Cerebellar cortex (tissue), 1 donor: ENCODE measurements at regions not wholly inside any gene's neighbourhood (a gene's known extent, or its start where the extent isn't known, plus 50 kb on each side); places are given as distances from the start of the nearest gene placed in this dataset.
"Not testable (repeated sequence)": the region's sequence is repeated elsewhere in the genome, so short reads cannot be mapped to it uniquely, and the experiment has no call there.

Source experiments
- DNase-seq: peaks from one replicate; pipeline ENCODE4 v3.0.0-alpha.2; 2015; ENCODE audit warnings: low spot score

DNA sequence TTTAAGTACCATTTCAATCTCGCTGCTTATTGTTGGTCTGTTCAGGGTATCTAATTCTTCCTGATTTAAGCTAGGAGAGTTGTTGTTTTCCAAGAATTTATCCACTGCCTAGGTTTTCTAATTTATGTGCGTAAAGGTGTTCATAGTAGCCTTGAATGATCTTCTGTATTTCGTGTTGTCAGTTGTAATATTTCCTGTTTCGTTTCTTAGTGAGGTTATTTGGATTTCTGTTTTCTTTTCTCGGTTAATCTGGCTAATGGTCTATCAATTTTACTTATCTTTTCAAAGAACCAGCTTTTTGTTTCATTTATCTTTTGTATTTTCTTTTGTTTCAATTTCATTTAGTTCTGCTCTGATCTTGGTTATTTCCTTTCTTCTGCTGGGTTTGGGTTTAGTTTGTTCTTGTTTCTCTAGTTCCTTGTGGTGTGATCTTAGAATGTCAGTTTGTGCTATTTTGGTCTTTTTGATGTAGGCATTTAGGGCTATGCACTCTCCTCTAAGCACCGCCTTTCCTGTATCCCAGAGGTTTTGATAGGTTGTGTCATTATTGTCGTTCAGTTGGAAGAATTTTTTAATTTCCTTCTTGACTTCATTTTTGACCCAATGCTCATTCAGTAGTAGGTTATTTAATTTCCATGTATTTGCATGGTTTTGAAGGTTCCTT, 92.5 kb upstream of the CSRP2 start:
- DNase-seq = not testable (repeated sequence)

DNA sequence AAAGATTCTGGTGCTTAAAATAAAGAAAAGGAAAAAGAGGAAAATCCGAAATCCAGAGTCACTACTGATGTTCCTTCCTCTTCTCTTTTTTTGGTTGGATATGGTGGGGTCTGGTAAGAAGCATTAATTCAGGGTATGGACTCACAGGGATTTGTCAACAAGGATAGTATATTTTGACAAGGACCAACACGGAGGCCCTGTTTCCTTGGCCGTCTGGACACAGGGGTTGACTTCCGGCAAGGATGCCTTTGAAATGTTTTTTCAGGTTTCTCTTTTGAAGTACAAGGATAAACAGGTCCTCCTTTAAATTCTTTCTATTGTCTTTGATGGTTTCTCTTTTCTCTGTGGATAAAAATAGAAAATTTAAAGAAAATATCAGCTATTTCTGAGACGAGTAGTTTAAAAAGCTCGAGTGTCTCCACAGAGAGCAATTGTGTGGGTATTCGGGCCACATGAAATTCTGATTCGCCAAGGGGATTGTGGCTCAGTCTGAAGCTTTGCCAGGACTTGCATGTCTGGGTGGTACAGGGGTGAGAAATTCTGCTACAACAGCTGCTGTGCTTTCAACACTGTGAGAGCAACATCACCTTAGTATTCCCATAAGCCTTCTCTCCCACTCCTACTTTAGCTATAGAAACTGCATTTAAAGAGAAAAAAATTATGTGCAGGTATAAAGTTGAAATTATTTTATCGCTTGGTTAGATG, 88.5 kb upstream of the CSRP2 start:
- DNase-seq = no peak

DNA sequence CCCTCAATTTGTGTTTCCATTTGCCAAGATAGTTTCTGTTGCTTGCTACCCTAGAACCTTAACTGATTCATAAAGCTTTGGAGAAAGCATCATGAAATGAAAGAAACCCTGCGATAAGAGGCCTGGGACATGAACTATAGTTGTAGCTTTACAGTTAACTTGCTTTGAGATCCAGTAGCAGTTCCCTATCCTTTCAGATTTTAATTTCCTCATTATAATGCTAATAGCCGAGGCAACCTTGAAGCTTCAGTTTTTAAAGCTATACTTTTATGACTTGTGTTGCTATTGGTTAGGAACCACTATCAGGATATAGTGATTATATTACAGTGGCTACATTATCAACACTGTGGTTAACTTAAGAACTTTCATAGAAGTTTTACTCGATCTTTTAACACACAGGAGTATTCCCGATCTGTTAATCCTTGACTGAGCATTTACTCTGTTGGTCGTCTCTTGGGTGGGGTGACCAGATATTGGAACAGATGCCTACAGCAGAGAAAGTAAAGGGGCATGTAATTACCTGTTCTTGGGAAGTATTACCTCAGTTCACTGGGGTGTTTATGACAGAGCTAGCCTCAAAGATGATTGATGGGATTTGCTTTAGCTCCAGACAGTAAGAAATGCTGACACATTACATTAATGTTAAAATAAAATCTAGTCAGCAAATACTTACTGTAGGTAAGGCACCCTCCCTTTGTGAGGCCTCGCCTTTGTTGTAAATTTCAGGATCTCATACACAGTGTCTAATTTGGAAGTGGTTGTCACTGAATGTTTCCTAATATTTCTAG, 86.2 kb upstream of the CSRP2 start:
- DNase-seq = no peak

DNA sequence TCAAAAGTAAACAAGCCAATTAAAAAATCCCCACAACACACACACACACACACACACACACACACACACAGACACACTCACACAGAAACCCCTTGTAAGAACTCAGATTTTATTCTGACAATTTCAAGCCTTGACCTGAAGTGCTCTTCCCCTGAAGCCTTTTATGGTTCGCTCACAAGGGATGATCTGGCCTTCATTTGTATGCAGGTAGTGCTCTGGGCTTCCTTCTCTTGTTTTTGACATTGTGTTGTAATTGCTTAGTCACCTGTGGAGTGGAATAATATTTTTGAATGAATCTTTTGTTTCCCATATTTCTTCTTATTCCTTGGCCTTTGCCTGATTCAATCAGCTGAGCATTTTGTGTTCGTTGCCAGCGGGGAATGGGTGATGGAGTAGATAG, 83.3 kb upstream of the CSRP2 start:
- no peak for DNase-seq

DNA sequence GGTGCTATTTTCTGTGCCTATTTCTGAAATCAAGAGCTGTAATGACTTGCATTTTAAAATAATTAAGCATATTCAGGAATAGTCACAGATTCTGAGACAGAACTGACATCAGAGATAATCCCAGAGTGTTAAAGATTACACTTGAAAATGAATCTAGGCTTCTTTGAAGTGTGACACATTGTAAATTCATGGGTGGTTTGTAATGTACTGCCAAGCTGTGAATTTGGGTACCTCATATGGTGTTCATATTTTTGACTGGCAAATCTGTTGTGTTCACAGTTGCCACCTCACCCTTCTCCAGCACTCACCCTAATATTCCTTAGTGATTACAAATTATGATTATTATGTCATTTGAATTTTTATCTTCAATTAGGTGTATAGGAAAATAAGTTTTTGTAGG, 78.5 kb upstream of the CSRP2 start:
- DNase-seq = peak; percentile 87

DNA sequence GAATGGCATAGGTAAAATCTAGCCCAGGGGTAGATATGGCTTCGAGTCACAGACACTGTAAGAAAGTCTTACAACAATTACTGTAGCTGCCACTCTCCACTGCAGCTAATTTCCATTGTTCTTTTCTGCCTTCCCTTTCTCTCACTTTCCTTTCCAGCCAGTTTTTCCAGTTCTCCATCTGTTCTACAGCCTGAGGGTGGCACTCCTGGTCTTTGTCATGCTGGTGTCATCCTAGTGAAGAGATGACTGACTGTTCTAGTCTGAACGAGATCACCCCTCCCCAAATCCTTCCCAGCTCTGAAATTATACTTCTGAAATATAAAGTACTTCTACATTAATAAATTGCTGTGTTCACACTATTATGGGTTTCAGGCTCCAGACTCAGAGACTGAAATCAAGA, 74.2 kb upstream of the CSRP2 start:
- peak; percentile 52 for DNase-seq

DNA sequence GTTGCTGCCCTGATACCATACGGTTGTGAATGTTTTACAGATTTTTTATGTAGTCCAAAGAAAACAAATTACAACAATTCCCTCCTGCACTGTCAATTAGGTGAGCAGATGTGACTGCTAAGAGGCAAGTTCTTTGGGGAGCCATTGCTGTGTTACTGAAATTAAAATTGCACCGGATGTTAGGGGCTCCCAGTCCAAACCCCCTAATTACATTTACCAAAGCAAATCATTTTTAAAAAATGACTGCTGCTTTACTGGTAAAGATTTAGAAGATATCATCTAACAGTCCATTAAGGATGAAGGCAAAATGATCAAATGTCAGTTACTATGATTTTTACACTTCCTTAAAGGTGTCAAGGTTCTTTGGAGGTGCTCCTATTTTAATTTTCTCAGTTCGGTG, 70.1 kb upstream of the CSRP2 start:
- no peak for DNase-seq

DNA sequence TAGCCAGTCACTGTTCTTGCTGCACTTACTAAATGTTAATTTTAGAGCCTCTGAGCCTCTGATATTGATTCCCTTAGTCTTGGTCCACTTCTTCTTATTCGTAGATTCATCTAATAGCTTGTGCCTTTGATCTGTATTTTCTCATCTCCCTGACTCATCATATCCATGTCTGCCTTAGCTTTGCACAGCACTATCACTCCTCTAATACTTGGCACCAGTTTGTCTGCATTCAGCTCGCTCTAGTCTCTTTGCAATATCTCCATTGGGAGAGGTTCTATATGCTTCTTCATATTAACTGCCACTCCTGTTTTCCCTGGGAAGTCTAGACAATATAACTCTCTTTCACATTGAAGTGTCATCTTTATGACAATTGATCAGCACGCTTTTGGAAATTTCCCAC, 68.5 kb upstream of the CSRP2 start:
- no peak for DNase-seq

DNA sequence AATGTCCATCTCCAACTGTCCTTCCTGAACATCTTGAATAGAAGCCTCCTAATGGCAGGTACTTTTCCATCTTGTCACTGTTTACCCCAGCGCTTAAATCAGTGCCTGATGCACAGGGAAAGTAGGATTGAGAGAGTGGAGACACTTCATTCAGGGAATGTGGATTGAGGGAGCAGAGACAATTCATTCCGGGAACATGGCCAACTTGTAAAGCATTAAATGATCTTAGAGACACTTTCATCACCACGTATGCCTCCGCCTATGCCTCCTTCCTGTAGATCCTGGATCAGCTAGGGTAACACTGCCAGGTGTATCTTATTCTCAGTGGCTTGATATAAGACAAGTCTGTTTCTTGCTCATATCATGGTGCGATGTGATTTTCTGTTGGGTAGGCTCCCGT, 67.6 kb upstream of the CSRP2 start:
- DNase-seq = no peak

DNA sequence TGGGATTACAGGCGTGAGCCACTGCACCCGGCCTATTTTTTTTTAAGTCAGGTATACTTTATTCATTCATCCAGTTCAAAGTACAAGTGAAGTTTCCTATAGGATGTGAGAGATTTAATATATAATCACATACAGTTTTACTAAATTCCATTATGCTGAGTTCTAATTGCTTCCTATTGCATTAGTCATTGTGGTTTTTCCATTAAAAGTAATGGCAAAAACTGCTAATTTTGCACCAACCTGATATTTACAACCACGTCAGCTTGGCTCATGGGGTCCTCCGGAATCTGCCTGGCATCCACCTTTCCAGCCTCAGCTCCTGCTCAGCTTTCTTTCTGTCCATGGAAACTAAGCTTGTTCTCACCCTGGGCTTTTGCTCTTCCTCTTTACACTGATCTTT, 67.0 kb upstream of the CSRP2 start:
- DNase-seq = no peak

DNA sequence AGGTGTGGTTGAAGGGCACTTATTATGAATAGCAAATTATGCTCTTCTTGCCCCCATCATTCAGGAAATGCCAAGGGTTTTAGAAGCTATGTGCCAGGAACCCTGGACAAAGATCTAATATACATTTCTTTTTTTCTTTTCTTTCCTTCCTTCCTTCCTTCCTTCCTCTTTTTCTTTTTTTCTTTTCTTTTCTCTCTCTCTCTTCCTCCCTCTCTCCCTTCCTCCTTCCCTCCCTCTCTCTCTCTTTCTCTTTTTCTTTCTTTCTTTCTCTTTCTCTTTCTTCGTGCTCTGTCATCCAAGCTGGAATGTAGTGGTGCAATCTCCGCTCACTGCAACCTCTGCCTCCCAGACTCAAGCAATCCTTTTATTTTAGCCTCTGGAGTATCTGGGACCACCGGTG, 66.1 kb upstream of the CSRP2 start:
- no peak for DNase-seq

DNA sequence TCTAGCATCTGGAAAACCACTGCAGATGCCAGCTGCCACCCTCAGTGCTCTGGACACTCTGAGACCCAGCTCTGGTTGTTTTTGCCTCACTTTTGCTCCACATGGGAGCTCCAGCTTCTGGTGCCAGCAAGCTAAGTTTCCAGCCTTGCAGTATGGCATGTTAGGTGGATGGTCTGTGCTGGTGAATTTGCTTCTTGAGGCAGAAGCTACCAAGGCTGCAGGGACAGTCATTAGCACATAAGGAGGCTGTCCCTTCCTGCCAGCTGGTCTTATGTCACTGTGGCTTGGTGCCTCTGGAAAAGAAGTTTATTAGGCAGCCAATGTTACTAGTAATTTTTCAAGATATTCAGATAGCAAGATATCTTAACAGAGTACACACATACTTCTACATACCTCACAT, 64.2 kb upstream of the CSRP2 start:
- peak; percentile 46 for DNase-seq

DNA sequence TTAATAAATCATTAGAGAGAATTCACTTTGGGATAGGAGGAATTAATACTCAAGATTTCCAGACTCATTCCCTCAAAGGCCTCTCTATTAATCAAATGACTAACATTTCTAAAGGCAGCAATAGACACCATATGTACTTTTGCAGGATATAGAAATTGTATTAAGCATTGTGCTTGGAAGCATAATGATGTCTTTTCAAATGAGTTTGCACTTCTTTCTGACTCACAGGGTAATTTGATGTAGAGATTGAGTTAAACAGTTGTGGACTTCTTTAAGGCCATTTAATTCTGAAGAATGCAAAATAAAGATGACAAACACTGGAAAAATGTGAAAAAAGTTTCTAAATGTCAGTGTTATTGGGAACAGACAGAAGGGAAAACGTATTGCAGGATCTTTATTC, 63.4 kb upstream of the CSRP2 start:
- DNase-seq = no peak

DNA sequence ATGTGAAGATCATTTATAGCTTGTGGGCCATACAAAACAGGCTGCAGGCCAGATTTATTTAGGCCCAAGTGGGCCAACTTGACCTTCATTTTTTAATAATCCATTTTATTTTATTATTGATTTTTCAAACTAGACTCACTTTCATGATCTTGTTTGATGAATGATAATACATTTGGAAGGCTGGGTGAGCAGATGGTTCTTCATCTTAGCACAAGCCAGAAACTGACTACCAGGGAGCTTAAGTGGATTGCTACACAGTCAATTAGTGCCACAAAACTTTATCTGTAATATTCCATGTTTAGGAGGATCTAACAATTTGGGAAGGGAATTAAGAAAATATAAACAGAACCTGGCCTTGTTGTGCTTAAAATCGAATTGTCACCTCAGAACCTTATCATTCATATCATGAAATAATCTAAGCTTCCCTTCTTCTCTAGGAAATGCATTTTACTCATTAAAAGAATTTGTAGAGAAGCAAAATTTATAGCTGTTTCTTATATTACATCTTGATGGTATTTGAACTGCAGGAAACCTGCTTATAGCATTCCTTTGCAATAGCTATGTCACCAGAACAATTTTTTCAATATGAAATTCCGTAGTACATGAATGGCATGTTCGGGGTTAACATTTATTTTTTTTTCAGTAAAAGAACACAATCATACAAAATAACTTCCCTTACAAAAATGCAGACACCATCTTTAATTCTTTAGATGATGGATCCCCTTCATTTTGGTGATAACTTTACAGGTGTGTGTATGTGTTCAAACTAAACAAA, 62.0 kb upstream of the CSRP2 start:
- no peak for DNase-seq

DNA sequence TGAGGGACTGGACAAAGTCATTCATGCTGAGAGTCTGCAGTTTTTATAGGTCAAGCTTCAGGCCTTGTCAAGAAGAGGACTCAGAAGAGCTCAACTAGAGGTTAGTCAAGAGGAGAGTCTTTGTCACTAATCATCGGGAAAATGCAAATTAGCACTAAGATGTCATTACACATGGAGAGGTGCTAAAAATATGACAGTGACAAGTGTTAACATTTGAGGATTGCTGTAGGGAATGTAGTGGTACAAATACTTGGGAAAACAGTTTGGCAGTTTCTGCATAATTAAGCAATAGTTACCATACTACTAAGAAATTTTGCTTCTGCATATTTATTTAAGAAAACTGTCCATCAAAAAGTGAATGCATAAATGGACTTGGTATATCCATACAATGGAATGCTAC, 60.9 kb upstream of the CSRP2 start:
- DNase-seq = no peak

DNA sequence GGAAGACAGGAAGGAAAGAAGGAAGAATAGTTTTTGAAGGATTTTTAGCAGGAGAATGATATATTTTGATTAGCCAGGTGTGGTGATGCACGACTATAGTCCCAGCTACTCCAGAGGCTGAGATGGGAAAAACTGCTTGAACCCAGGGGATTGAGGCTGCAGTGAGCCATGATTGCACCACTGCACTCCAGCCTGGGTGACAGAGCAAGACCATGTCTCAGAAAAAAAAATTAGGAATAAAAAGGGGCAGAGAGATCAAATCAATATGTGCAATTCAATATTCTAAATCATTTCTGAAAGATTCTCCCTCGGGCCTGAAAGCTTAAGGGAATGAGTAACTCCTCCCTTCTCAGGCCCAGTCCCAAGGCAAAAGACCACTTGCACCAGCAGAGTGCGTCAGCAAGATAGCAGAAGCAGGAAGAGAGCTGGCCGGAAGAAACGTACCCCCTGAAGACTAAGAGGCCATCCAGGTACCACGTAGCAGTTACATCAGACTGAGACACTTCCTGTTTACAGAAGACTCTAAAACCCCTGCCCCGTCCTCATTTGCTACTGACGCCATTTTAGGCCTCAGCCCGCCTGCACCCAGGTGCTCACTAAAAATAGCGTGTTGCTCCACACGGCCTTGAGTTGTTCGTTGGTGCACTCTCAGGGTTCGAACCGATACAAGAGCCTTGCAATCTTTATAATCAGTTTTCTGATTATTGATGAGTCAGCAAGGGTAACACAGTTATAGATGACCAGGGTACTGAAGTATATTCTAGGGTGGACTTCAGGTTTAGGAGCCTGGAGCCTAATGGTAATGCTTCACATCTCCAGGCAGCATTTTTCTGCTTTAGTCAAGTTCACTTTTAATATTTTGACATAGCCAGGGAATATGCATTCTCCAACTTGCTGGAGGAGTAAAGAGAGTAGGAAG, 57.7 kb upstream of the CSRP2 start:
- DNase-seq = no peak

DNA sequence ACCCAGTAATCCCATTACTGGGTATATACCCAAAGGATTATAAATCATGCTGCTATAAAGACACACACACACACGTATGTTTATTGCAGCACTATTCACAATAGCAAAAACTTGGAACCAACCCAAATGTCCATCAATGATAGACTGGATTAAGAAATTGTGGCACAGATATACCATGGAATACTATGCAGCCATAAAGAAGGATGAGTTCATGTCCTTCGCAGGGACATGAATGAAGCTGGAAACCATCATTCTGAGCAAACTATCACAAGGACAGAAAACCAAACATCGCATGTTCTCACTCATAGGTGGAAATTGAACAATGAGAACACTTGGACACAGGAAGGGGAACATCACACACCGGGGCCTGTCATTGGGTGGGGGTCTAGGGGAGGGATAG, 54.6 kb upstream of the CSRP2 start:
- DNase-seq = not testable (repeated sequence)

DNA sequence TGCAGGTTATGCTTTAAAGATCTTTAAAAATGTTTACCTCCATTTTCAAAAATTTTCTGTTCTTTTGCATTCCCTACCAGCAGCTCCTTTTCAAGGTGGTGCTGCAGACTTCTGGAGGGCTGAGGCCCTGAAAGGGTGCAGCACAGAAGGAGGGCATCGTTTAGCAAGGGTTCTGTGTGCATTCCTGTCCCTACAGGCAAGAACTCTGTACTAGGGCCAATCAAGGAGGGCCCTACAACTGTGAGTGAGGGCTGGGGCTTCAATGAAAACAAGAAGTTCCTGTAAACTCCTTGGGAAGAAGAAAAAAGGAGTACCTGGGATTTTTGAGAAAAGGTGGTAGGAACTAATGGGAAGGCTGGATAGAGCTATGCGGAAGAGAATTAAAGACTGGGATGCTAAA, 50.7 kb upstream of the CSRP2 start:
- DNase-seq = no peak
